GM23338 (cell line): ENCODE measurements at regions not wholly inside any gene's neighbourhood (a gene's known extent, or its start where the extent isn't known, plus 50 kb on each side); places are given as distances from the start of the nearest gene placed in this dataset.

Experiments
- CREB1 ChIP-seq: fragments of 250-450 bp; sonication (Bioruptor Pico); IDR thresholded peaks from 2 replicates; pipeline ENCODE4 v1.5.0; 2020; ENCODE audit warnings: low read depth, mild to moderate bottlenecking, moderate library complexity
- EZH2 ChIP-seq: fragments of 200-600 bp; sonication (generic); IDR thresholded peaks from one replicate; pipeline ENCODE4 v1.8.0; 2017; ENCODE audit warnings: antibody characterized with exemption, mild to moderate bottlenecking, low read depth; ENCODE audit not compliant: unreplicated experiment
- STAT1 ChIP-seq: IDR thresholded peaks from one replicate; pipeline ENCODE4 v1.6.1; 2016; ENCODE audit warnings: antibody characterized with exemption; ENCODE audit not compliant: unreplicated experiment
- ZNF114 ChIP-seq: fragments of 250-450 bp; sonication (Bioruptor Pico); IDR thresholded peaks from 2 replicates; pipeline ENCODE4 v1.5.0; 2020; ENCODE audit warnings: mild to moderate bottlenecking, moderate library complexity
- ZNF331 ChIP-seq: fragments of 250-450 bp; sonication (Bioruptor Pico); IDR thresholded peaks from 2 replicates; pipeline ENCODE4 v1.5.0; 2020; ENCODE audit warnings: low read depth, mild to moderate bottlenecking, moderate library complexity
- TF ChIP-seq, protein P1 (sequence below): fragments of 250-450 bp; sonication (Bioruptor Pico); IDR thresholded peaks from 2 replicates; pipeline ENCODE4 v1.5.0; 2020; ENCODE audit warnings: mild to moderate bottlenecking, moderate library complexity
- TF ChIP-seq, protein P2 (sequence below), 2 experiments: fragments of 200-600 bp in 1 of 2; sonication (generic) in 1 of 2; conservative IDR thresholded peaks; 2 replicates each; pipeline versions ENCODE4 v1.5.1 to v1.6.1; 2016 to 2017; ENCODE audit warnings: antibody characterized with exemption in 2 of 2, low read depth in 2 of 2, mild to moderate bottlenecking in 2 of 2, moderate library complexity in 1 of 2

DNA sequence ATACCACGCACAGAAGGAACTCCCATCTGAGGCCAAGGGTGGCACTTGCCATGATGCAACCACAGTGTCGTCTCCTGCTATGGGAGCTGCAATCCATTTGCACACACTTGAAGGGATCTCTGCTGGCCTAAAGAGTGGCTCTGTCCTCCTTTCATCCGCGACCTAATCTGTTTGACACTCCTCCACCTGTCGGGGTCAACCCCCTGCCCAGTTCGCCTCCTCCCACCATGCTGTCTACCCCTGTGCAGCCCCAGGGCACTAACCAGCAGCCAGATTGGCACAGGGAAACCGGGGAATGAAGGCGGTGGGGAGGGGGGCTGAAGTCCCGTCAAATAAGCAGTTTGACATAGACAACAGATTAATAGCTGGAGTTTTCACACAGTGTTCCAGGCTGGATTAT lies 58.1 kb upstream of the FOXQ1 start (continued):
- TF ChIP-seq, protein P1, sequence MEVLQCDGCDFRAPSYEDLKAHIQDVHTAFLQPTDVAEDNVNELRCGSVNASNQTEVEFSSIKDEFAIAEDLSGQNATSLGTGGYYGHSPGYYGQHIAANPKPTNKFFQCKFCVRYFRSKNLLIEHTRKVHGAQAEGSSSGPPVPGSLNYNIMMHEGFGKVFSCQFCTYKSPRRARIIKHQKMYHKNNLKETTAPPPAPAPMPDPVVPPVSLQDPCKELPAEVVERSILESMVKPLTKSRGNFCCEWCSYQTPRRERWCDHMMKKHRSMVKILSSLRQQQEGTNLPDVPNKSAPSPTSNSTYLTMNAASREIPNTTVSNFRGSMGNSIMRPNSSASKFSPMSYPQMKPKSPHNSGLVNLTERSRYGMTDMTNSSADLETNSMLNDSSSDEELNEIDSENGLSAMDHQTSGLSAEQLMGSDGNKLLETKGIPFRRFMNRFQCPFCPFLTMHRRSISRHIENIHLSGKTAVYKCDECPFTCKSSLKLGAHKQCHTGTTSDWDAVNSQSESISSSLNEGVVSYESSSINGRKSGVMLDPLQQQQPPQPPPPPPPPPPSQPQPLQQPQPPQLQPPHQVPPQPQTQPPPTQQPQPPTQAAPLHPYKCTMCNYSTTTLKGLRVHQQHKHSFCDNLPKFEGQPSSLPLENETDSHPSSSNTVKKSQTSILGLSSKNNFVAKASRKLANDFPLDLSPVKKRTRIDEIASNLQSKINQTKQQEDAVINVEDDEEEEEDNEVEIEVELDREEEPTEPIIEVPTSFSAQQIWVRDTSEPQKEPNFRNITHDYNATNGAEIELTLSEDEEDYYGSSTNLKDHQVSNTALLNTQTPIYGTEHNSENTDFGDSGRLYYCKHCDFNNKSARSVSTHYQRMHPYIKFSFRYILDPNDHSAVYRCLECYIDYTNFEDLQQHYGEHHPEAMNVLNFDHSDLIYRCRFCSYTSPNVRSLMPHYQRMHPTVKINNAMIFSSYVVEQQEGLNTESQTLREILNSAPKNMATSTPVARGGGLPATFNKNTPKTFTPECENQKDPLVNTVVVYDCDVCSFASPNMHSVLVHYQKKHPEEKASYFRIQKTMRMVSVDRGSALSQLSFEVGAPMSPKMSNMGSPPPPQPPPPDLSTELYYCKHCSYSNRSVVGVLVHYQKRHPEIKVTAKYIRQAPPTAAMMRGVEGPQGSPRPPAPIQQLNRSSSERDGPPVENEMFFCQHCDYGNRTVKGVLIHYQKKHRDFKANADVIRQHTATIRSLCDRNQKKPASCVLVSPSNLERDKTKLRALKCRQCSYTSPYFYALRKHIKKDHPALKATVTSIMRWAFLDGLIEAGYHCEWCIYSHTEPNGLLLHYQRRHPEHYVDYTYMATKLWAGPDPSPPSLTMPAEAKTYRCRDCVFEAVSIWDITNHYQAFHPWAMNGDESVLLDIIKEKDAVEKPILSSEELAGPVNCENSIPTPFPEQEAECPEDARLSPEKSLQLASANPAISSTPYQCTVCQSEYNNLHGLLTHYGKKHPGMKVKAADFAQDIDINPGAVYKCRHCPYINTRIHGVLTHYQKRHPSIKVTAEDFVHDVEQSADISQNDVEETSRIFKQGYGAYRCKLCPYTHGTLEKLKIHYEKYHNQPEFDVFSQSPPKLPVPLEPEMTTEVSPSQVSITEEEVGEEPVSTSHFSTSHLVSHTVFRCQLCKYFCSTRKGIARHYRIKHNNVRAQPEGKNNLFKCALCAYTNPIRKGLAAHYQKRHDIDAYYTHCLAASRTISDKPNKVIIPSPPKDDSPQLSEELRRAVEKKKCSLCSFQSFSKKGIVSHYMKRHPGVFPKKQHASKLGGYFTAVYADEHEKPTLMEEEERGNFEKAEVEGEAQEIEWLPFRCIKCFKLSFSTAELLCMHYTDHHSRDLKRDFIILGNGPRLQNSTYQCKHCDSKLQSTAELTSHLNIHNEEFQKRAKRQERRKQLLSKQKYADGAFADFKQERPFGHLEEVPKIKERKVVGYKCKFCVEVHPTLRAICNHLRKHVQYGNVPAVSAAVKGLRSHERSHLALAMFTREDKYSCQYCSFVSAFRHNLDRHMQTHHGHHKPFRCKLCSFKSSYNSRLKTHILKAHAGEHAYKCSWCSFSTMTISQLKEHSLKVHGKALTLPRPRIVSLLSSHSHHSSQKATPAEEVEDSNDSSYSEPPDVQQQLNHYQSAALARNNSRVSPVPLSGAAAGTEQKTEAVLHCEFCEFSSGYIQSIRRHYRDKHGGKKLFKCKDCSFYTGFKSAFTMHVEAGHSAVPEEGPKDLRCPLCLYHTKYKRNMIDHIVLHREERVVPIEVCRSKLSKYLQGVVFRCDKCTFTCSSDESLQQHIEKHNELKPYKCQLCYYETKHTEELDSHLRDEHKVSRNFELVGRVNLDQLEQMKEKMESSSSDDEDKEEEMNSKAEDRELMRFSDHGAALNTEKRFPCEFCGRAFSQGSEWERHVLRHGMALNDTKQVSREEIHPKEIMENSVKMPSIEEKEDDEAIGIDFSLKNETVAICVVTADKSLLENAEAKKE (CRISPR knock-in tag): no peak
- TF ChIP-seq CREB1 (CRISPR knock-in tag) (no peak), EZH2 (no peak), ZNF114 (no peak), ZNF331 (no peak), STAT1 (no peak)
- TF ChIP-seq, protein P2, sequence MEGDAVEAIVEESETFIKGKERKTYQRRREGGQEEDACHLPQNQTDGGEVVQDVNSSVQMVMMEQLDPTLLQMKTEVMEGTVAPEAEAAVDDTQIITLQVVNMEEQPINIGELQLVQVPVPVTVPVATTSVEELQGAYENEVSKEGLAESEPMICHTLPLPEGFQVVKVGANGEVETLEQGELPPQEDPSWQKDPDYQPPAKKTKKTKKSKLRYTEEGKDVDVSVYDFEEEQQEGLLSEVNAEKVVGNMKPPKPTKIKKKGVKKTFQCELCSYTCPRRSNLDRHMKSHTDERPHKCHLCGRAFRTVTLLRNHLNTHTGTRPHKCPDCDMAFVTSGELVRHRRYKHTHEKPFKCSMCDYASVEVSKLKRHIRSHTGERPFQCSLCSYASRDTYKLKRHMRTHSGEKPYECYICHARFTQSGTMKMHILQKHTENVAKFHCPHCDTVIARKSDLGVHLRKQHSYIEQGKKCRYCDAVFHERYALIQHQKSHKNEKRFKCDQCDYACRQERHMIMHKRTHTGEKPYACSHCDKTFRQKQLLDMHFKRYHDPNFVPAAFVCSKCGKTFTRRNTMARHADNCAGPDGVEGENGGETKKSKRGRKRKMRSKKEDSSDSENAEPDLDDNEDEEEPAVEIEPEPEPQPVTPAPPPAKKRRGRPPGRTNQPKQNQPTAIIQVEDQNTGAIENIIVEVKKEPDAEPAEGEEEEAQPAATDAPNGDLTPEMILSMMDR (conservative IDR thresholded peaks at IDR 0.05; ENCODE audit: low read depth in 2 of 2): no peak
